Umbilical cord (tissue), 1 donor: ENCODE measurements at regions not wholly inside any gene's neighbourhood (a gene's known extent, or its start where the extent isn't known, plus 50 kb on each side); places are given as distances from the start of the nearest gene placed in this dataset.
"Not testable (repeated sequence)": the region's sequence is repeated elsewhere in the genome, so short reads cannot be mapped to it uniquely, and the experiment has no call there.

Experiments used
- DNase-seq: peaks from one replicate; pipeline ENCODE4 v3.0.0-alpha.2; 2015; ENCODE audit warnings: low spot score

GRCh38 chr11:57871231-57871630 lies 109.6 kb downstream of the CTNND1 start:
- no peak for DNase-seq

GRCh38 chr11:57873196-57873911 lies 111.8 kb downstream of the CTNND1 start:
- DNase-seq = no peak

GRCh38 chr11:57874981-57875380 lies 113.4 kb downstream of the CTNND1 start:
- DNase-seq = no peak

- DNase-seq = no peak
Measured at GRCh38 chr11:57881647-57882046, 120.0 kb downstream of the CTNND1 start.

GRCh38 chr11:57883630-57884029 lies 122.0 kb downstream of the CTNND1 start:
- DNase-seq = no peak

GRCh38 chr11:57885298-57886050 lies 123.9 kb downstream of the CTNND1 start:
- peak; percentile 13 for DNase-seq

- DNase-seq = no peak
Measured at GRCh38 chr11:57888386-57888785, 126.8 kb downstream of the CTNND1 start.

- DNase-seq = no peak
Measured at GRCh38 chr11:57890521-57890920, 128.9 kb downstream of the CTNND1 start.

GRCh38 chr11:57893200-57893599 lies 130.5 kb upstream of the OR9Q1 start:
- DNase-seq = not testable (repeated sequence)

- DNase-seq = no peak
Measured at GRCh38 chr11:57896361-57897145, 127.1 kb upstream of the OR9Q1 start.

- no peak for DNase-seq
Measured at GRCh38 chr11:57899378-57899777, 124.3 kb upstream of the OR9Q1 start.

GRCh38 chr11:57900320-57900719 lies 123.4 kb upstream of the OR9Q1 start:
- DNase-seq = no peak

- no peak for DNase-seq
Measured at GRCh38 chr11:57901278-57901677, 122.4 kb upstream of the OR9Q1 start.

GRCh38 chr11:57901756-57902155 lies 121.9 kb upstream of the OR9Q1 start:
- no peak for DNase-seq

GRCh38 chr11:57903011-57903410 lies 120.7 kb upstream of the OR9Q1 start:
- no peak for DNase-seq

GRCh38 chr11:57903441-57904123 lies 120.1 kb upstream of the OR9Q1 start:
- DNase-seq = peak; percentile 29

- DNase-seq = no peak
Measured at GRCh38 chr11:57904376-57904775, 119.3 kb upstream of the OR9Q1 start.

- no peak for DNase-seq
Measured at GRCh38 chr11:57905439-57905838, 118.2 kb upstream of the OR9Q1 start.

GRCh38 chr11:57908399-57908798 lies 115.3 kb upstream of the OR9Q1 start:
- not testable (repeated sequence) for DNase-seq

GRCh38 chr11:57911522-57911921 lies 112.2 kb upstream of the OR9Q1 start:
- DNase-seq = not testable (repeated sequence)
